Fibroblast of lung (primary cell): ENCODE measurements at regions not wholly inside any gene's neighbourhood (a gene's known extent, or its start where the extent isn't known, plus 50 kb on each side); places are given as distances from the start of the nearest gene placed in this dataset.

ENCODE experiments used
- DNase-seq, 2 donors: peaks; one replicate each; pipeline versions ENCODE4 v3.0.0 to v3.0.0-alpha.2; 2010; ENCODE audit warnings: low read depth in 2 of 2
- H2AFZ ChIP-seq: 2 replicates; pipeline ENCODE4 v1.5.1; 2012; ENCODE audit warnings: low read length, control low read depth, inconsistent platforms
- H3K27ac ChIP-seq: 2 replicates; pipeline ENCODE4 v1.5.1; 2011; ENCODE audit warnings: low read length, control low read depth; ENCODE audit not compliant: insufficient read depth
- H3K27me3 ChIP-seq: 2 replicates; pipeline ENCODE4 v1.5.1; 2011; ENCODE audit warnings: mild to moderate bottlenecking, low read length; ENCODE audit not compliant: control insufficient read depth, insufficient read depth
- H3K36me3 ChIP-seq: 2 replicates; pipeline ENCODE4 v1.5.1; 2011; ENCODE audit warnings: low read length; ENCODE audit not compliant: control insufficient read depth, insufficient read depth
- H3K4me1 ChIP-seq: 2 replicates; pipeline ENCODE4 v1.5.1; 2011; ENCODE audit warnings: low read length; ENCODE audit not compliant: control insufficient read depth, insufficient read depth; ENCODE audit errors: extremely low read depth
- H3K4me2 ChIP-seq: 2 replicates; pipeline ENCODE4 v1.5.1; 2011; ENCODE audit warnings: low read length, control low read depth; ENCODE audit not compliant: insufficient read depth; ENCODE audit errors: extremely low read depth
- H3K4me3 ChIP-seq, 4 experiments: fragments of 200-600 bp in 1 of 4; sonication (generic) in 1 of 4; replicated peaks in 1 of 4; 2 replicates each; pipeline ENCODE4 v1.5.1; 2011 to 2016; ENCODE audit warnings: low read length in 4 of 4, low read depth in 3 of 4, mild to moderate bottlenecking in 3 of 4, control low read depth in 2 of 4, inconsistent platforms in 1 of 4, mixed read lengths in 1 of 4; ENCODE audit not compliant: insufficient read depth in 1 of 4; ENCODE audit errors: control extremely low read depth in 1 of 4
- H3K79me2 ChIP-seq: 2 replicates; pipeline ENCODE4 v1.5.1; 2012; ENCODE audit warnings: mild to moderate bottlenecking, low read length, inconsistent platforms; ENCODE audit not compliant: control insufficient read depth, insufficient read depth
- H3K9ac ChIP-seq: 2 replicates; pipeline ENCODE4 v1.5.1; 2011; ENCODE audit warnings: mild to moderate bottlenecking, low read length, control low read depth; ENCODE audit not compliant: insufficient read depth
- H3K9me3 ChIP-seq: 2 replicates; pipeline ENCODE4 v1.5.1; 2012; ENCODE audit warnings: low read depth, low read length; ENCODE audit not compliant: control insufficient read depth, insufficient read depth
- H4K20me1 ChIP-seq: 2 replicates; pipeline ENCODE4 v1.5.1; 2011; ENCODE audit warnings: low read length; ENCODE audit not compliant: control insufficient read depth, insufficient read depth; ENCODE audit errors: extremely low read depth
- CTCF ChIP-seq, 2 donors: IDR thresholded peaks in 1 of 2; conservative IDR thresholded peaks in 1 of 2; 1 replicate in 1 of 2; 2 replicates in 1 of 2; pipeline ENCODE4 v1.5.1; 2011 to 2012; ENCODE audit warnings: low read length in 2 of 2, control low read depth in 1 of 2, inconsistent platforms in 1 of 2, low read depth in 1 of 2, mild to moderate bottlenecking in 1 of 2
- EZH2 ChIP-seq: IDR thresholded peaks from 2 replicates; pipeline ENCODE4 v1.5.1; 2012; ENCODE audit warnings: low read length, control low read depth, mild to moderate bottlenecking; ENCODE audit errors: missing control alignments

- Histone ChIP-seq H3K9me3 (no peaks in the 10 kb centered on the region), H3K27ac (no peak overlapping the region), H3K27me3 (no peaks in the 10 kb centered on the region), H2AFZ (no peak overlapping the region), H3K9ac (no peak overlapping the region), H4K20me1 (no peaks in the 10 kb centered on the region), H3K4me3 (no peak overlapping the region), H3K4me2 (no peak overlapping the region), H3K79me2 (no peaks in the 10 kb centered on the region), H3K36me3 (no peaks in the 10 kb centered on the region), H3K4me1 (no peaks in the 10 kb centered on the region)
- DNase-seq = no peak
- no peak for TF ChIP-seq EZH2
- no peak for TF ChIP-seq CTCF (conservative IDR thresholded peaks at IDR 0.05 in 1 of 2, IDR thresholded peaks at IDR 0.05 in 1 of 2; ENCODE audit: low read depth in 1 of 2, low read length in 2 of 2)
Measured at GRCh38 chr9:105932276-105932675, 237.9 kb downstream of the TMEM38B start.

GRCh38 chr9:105950448-105950847 lies 256.1 kb downstream of the TMEM38B start:
- no peaks in the 10 kb centered on the region for H4K20me1 ChIP-seq
- H3K9ac ChIP-seq = no peak overlapping the region
- no peaks in the 10 kb centered on the region for H3K4me1 ChIP-seq
- no peaks in the 10 kb centered on the region for H3K79me2 ChIP-seq
- DNase-seq = no peak
- no peaks in the 10 kb centered on the region for H3K27me3 ChIP-seq
- no peaks in the 10 kb centered on the region for H3K9me3 ChIP-seq
- H3K36me3 ChIP-seq = no peaks in the 10 kb centered on the region
- no peak overlapping the region for H3K27ac ChIP-seq
- H3K4me2 ChIP-seq = no peak overlapping the region
- no peak overlapping the region for H2AFZ ChIP-seq
- no peak for TF ChIP-seq EZH2
- TF ChIP-seq CTCF (conservative IDR thresholded peaks at IDR 0.05 in 1 of 2, IDR thresholded peaks at IDR 0.05 in 1 of 2; ENCODE audit: low read depth in 1 of 2, low read length in 2 of 2) = no peak
- H3K4me3 ChIP-seq = no peak overlapping the region

- no peak for TF ChIP-seq CTCF (conservative IDR thresholded peaks at IDR 0.05 in 1 of 2, IDR thresholded peaks at IDR 0.05 in 1 of 2; ENCODE audit: low read depth in 1 of 2, low read length in 2 of 2)
- TF ChIP-seq EZH2 = no peak
- H3K4me1 ChIP-seq = no peaks in the 10 kb centered on the region
Measured at GRCh38 chr9:105950894-105951293, 256.6 kb downstream of the TMEM38B start.

More at GRCh38 chr9:105950894-105951293, 256.6 kb downstream of the TMEM38B start:
- Histone ChIP-seq H3K27me3 (no peaks in the 10 kb centered on the region), H3K4me2 (no peak overlapping the region), H3K79me2 (no peaks in the 10 kb centered on the region), H4K20me1 (no peaks in the 10 kb centered on the region), H3K27ac (no peak overlapping the region), H3K9ac (no peak overlapping the region), H3K9me3 (no peaks in the 10 kb centered on the region), H2AFZ (no peak overlapping the region), H3K36me3 (no peaks in the 10 kb centered on the region), H3K4me3 (no peak overlapping the region)
- no peak for DNase-seq
